ENCODE measurements at regions not wholly inside any gene's neighbourhood (a gene's known extent, or its start where the extent isn't known, plus 50 kb on each side); places are given as distances from the start of the nearest gene placed in this dataset.

DNA sequence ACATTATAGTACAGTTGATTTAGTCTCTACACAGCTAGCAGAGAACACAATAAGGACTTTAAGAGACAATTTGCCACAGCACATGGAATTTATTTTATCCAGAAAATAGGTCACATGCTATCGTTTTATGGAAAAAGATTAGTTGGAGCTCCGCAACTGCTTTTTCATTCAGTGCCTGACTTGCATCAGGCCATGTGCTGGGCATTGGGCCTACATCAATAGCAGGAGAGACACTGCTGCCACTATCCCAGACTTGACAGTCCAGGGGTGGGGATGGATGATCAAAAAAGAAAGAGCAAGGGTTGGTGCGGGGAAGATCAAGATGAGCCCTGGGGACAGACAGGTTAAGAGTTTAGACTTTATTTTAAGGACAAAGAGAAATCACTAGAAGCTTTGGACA is 75.2 kb upstream of the C3orf80 start:
- Histone ChIP-seq H3K36me3 (no peaks in the 10 kb centered on the region), H3K4me1 (no peaks in the 10 kb centered on the region), H3K27ac (no peak overlapping the region), H3K4me3 (no peak overlapping the region), H3K27me3 (ENCODE audit: low read depth) (no peaks in the 10 kb centered on the region), H3K9me3 (no peaks in the 10 kb centered on the region)
- intact Hi-C loops (cut with DNase I): no loop called here
- no peak for ATAC-seq
- no peak for DNase-seq
- TF ChIP-seq CTCF (IDR thresholded peaks at IDR 0.05): no peak

- no peaks in the 10 kb centered on the region for H3K27me3 ChIP-seq (ENCODE audit: low read depth)
- no peaks in the 10 kb centered on the region for H3K36me3 ChIP-seq
- no peak overlapping the region for H3K27ac ChIP-seq
- H3K4me3 ChIP-seq: no peak overlapping the region
- no peaks in the 10 kb centered on the region for H3K9me3 ChIP-seq
- ATAC-seq (no peak), DNase-seq (no peak)
- TF ChIP-seq CTCF (IDR thresholded peaks at IDR 0.05): no peak
- H3K4me1 ChIP-seq: no peaks in the 10 kb centered on the region
- intact Hi-C loops (cut with DNase I): no loop called here
These were observed 74.7 kb upstream of the C3orf80 start for GRCh38 chr3:160150525-160150924.

- no peaks in the 10 kb centered on the region for H3K4me1 ChIP-seq
- no peaks in the 10 kb centered on the region for H3K36me3 ChIP-seq
- H3K27me3 ChIP-seq (ENCODE audit: low read depth): no peaks in the 10 kb centered on the region
- H3K27ac ChIP-seq: no peak overlapping the region
- DNase-seq: no peak
- intact Hi-C loops (cut with DNase I): no loop called here
- no peak for TF ChIP-seq CTCF (IDR thresholded peaks at IDR 0.05)
- no peak overlapping the region for H3K4me3 ChIP-seq
- ATAC-seq: no peak
- no peaks in the 10 kb centered on the region for H3K9me3 ChIP-seq
These were observed 72.6 kb upstream of the C3orf80 start for GRCh38 chr3:160152638-160153037.

DNA sequence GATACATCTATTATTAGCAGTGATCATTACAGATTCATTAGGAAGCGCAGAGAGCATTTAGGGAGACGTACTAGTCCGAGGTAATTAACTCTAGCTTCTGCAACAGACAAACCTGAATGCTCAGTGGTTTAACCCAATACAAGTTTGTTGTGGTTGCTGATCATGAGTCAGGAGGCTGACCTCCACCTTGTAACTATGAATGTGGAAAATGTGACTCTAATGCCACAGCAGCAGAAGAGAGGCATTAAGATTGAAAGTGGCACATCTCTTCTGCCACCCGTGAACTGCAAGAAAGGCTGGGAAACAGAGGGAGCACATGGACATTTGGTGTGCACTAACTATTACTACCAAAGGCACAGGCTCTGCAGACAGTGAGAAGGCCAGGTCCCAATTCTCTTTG is 71.2 kb upstream of the C3orf80 start:
- ATAC-seq (no peak), DNase-seq (no peak)
- no peak for TF ChIP-seq CTCF (IDR thresholded peaks at IDR 0.05)
- Histone ChIP-seq H3K9me3 (no peaks in the 10 kb centered on the region), H3K27me3 (ENCODE audit: low read depth) (no peaks in the 10 kb centered on the region), H3K4me3 (no peak overlapping the region), H3K4me1 (no peaks in the 10 kb centered on the region), H3K36me3 (no peaks in the 10 kb centered on the region), H3K27ac (no peak overlapping the region)
- intact Hi-C loops (cut with DNase I): no loop called here

DNA sequence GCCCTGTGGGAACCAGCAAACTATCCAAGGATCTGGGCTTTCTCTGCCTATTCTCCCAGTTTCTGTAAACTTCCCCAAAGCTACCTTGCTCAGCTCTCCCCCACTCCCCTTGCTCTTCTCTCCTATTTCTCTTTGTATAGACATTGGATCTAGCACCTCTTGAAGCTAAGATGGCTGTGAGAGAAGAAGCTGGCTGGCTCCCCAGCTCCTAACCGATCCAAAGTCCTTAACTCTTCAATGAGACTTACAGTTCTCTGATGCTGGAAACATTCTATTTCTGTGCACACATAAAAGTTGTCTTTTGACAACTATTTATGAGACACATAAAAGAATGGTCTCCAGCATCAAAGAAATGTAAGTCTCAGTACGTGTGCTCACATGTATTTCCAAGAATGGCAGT is 70.6 kb upstream of the C3orf80 start:
- H3K36me3 ChIP-seq: no peaks in the 10 kb centered on the region
- ATAC-seq: no peak
- TF ChIP-seq CTCF (IDR thresholded peaks at IDR 0.05): no peak
- no peaks in the 10 kb centered on the region for H3K4me1 ChIP-seq
- no peak overlapping the region for H3K27ac ChIP-seq
- no peaks in the 10 kb centered on the region for H3K27me3 ChIP-seq (ENCODE audit: low read depth)
- no peaks in the 10 kb centered on the region for H3K9me3 ChIP-seq
- no peak overlapping the region for H3K4me3 ChIP-seq
- no peak for DNase-seq
- intact Hi-C loops (cut with DNase I): no loop called here

DNA sequence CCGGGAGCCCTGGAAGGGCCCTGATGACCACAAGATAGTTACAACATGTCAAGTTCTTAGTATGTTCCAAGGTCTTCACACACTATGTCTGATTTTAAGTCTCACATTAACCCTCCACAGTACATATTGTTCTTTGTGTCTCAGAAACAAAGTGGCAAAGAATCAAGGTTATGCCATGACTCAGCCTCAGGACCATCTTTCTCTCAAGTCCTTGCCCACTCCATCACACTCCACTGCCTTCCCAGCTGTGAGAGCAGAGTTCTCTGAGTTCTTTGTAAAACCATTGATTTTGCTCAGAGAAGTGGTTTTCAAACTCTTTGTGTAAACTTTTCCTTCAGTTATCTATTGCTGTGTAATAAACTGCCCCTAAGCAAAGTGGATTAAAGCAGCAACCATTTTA is 67.9 kb upstream of the C3orf80 start:
- ATAC-seq: no peak
- Histone ChIP-seq H3K9me3 (no peaks in the 10 kb centered on the region), H3K4me3 (no peak overlapping the region), H3K36me3 (no peaks in the 10 kb centered on the region), H3K27ac (no peak overlapping the region), H3K4me1 (no peaks in the 10 kb centered on the region), H3K27me3 (ENCODE audit: low read depth) (no peaks in the 10 kb centered on the region)
- intact Hi-C loops (cut with DNase I): no loop called here
- no peak for TF ChIP-seq CTCF (IDR thresholded peaks at IDR 0.05)
- no peak for DNase-seq

Measured in lower lobe of right lung (tissue), 2 donors.